ENCODE measurements at regions not wholly inside any gene's neighbourhood (a gene's known extent, or its start where the extent isn't known, plus 50 kb on each side); places are given as distances from the start of the nearest gene placed in this dataset.
"Not testable (repeated sequence)": the region's sequence is repeated elsewhere in the genome, so short reads cannot be mapped to it uniquely, and the experiment has no call there.

GRCh38 chr7:65271502-65271901 is 102.2 kb upstream of the ZNF92 start:
- not testable (repeated sequence) for ATAC-seq
- H3K27me3 Mint-ChIP-seq: peaks cover 51% of the 10 kb centered on the region

GRCh38 chr7:65269150-65269856 is 104.4 kb upstream of the ZNF92 start:
- Mint-ChIP-seq H3K4me3 (peak overlapping the region; percentile 82), H3K27me3 (peaks cover 47% of the 10 kb centered on the region), H3K4me1 (peaks cover 4% of the 10 kb centered on the region), H3K27ac (no peak overlapping the region), H3K36me3 (ENCODE audit: low read depth) (peaks cover 3% of the 10 kb centered on the region)
- ATAC-seq (peak; percentile 58), DNase-seq (no peak)
- H3K9me3 ChIP-seq (ENCODE audit: control insufficient read depth, low read length, poor library complexity, severe bottlenecking): no peaks in the 10 kb centered on the region

More at GRCh38 chr7:65271502-65271901, 102.2 kb upstream of the ZNF92 start:
- H3K27ac Mint-ChIP-seq; H3K9me3 ChIP-seq (ENCODE audit: control insufficient read depth, low read length, poor library complexity, severe bottlenecking); H3K36me3 Mint-ChIP-seq (ENCODE audit: low read depth); DNase-seq; H3K4me1 Mint-ChIP-seq; H3K4me3 Mint-ChIP-seq: not testable (repeated sequence)

- peak overlapping the region; percentile 84 for H3K4me3 Mint-ChIP-seq
- H3K9me3 ChIP-seq (ENCODE audit: control insufficient read depth, low read length, poor library complexity, severe bottlenecking): no peaks in the 10 kb centered on the region
- H3K36me3 Mint-ChIP-seq (ENCODE audit: low read depth): peaks cover 3% of the 10 kb centered on the region
- ATAC-seq (no peak), DNase-seq (no peak)
- peaks cover 47% of the 10 kb centered on the region for H3K27me3 Mint-ChIP-seq
- peaks cover 4% of the 10 kb centered on the region for H3K4me1 Mint-ChIP-seq
- peak overlapping the region; percentile 51 for H3K27ac Mint-ChIP-seq
Measured at GRCh38 chr7:65268782-65269149, 104.9 kb upstream of the ZNF92 start.

- Mint-ChIP-seq H3K27ac (no peak overlapping the region), H3K4me3 (no peak overlapping the region), H3K4me1 (peaks cover 6% of the 10 kb centered on the region)
Measured at GRCh38 chr7:65265933-65266519, 107.6 kb upstream of the ZNF92 start.

GRCh38 chr7:65264258-65264657 is 109.4 kb upstream of the ZNF92 start:
- peaks cover 6% of the 10 kb centered on the region for H3K4me1 Mint-ChIP-seq
- H3K4me3 Mint-ChIP-seq: no peak overlapping the region
- no peaks in the 10 kb centered on the region for H3K36me3 Mint-ChIP-seq (ENCODE audit: low read depth)
- H3K27me3 Mint-ChIP-seq: peaks cover 15% of the 10 kb centered on the region
- DNase-seq: no peak
- H3K27ac Mint-ChIP-seq: no peak overlapping the region
- ATAC-seq: no peak
- no peaks in the 10 kb centered on the region for H3K9me3 ChIP-seq (ENCODE audit: control insufficient read depth, low read length, poor library complexity, severe bottlenecking)

More at GRCh38 chr7:65265933-65266519, 107.6 kb upstream of the ZNF92 start:
- H3K9me3 ChIP-seq (ENCODE audit: control insufficient read depth, low read length, poor library complexity, severe bottlenecking): no peaks in the 10 kb centered on the region
- DNase-seq: no peak
- H3K27me3 Mint-ChIP-seq: peaks cover 30% of the 10 kb centered on the region
- no peaks in the 10 kb centered on the region for H3K36me3 Mint-ChIP-seq (ENCODE audit: low read depth)
- no peak for ATAC-seq

GRCh38 chr7:65260673-65261072 is 113.0 kb upstream of the ZNF92 start:
- ATAC-seq; H3K4me3 Mint-ChIP-seq; DNase-seq; H3K36me3 Mint-ChIP-seq (ENCODE audit: low read depth); H3K27ac Mint-ChIP-seq; H3K9me3 ChIP-seq (ENCODE audit: control insufficient read depth, low read length, poor library complexity, severe bottlenecking); H3K4me1 Mint-ChIP-seq; H3K27me3 Mint-ChIP-seq: not testable (repeated sequence)

GRCh38 chr7:65259864-65260525 is 113.7 kb upstream of the ZNF92 start:
- not testable (repeated sequence) for H3K9me3 ChIP-seq (ENCODE audit: control insufficient read depth, low read length, poor library complexity, severe bottlenecking); H3K4me3 Mint-ChIP-seq; H3K27me3 Mint-ChIP-seq; DNase-seq; H3K36me3 Mint-ChIP-seq (ENCODE audit: low read depth); H3K27ac Mint-ChIP-seq; H3K4me1 Mint-ChIP-seq; ATAC-seq

- DNase-seq: no peak
- Mint-ChIP-seq H3K36me3 (ENCODE audit: low read depth) (peaks cover 2% of the 10 kb centered on the region), H3K27me3 (peaks cover 4% of the 10 kb centered on the region), H3K4me1 (peaks cover 20% of the 10 kb centered on the region), H3K27ac (no peak overlapping the region), H3K4me3 (no peak overlapping the region)
- H3K9me3 ChIP-seq (ENCODE audit: control insufficient read depth, low read length, poor library complexity, severe bottlenecking): no peaks in the 10 kb centered on the region
- no peak for ATAC-seq
Measured at GRCh38 chr7:65254061-65254460, 119.6 kb upstream of the ZNF92 start.

- peaks cover 20% of the 10 kb centered on the region for H3K4me1 Mint-ChIP-seq
- peak overlapping the region; percentile 93 for H3K4me3 Mint-ChIP-seq
- peak; percentile 87 for ATAC-seq
- H3K27me3 Mint-ChIP-seq: peaks cover 4% of the 10 kb centered on the region
- H3K27ac Mint-ChIP-seq: peak overlapping the region; percentile 16
- H3K9me3 ChIP-seq (ENCODE audit: control insufficient read depth, low read length, poor library complexity, severe bottlenecking): no peaks in the 10 kb centered on the region
- peaks cover 2% of the 10 kb centered on the region for H3K36me3 Mint-ChIP-seq (ENCODE audit: low read depth)
- peak in 1 of 3 donors; percentile 20 for DNase-seq
Measured at GRCh38 chr7:65251851-65252620, 121.6 kb upstream of the ZNF92 start.

- Mint-ChIP-seq H3K4me3 (peak overlapping the region; percentile 93), H3K36me3 (ENCODE audit: low read depth) (peaks cover 2% of the 10 kb centered on the region)
Measured at GRCh38 chr7:65250697-65251395, 122.8 kb upstream of the ZNF92 start.

GRCh38 chr7:65250216-65250615 is 123.4 kb upstream of the ZNF92 start:
- DNase-seq (no peak), ATAC-seq (no peak)
- Mint-ChIP-seq H3K4me3 (peak overlapping the region; percentile 93), H3K4me1 (peaks cover 20% of the 10 kb centered on the region), H3K36me3 (ENCODE audit: low read depth) (peaks cover 2% of the 10 kb centered on the region), H3K27ac (no peak overlapping the region), H3K27me3 (peaks cover 4% of the 10 kb centered on the region)
- H3K9me3 ChIP-seq (ENCODE audit: control insufficient read depth, low read length, poor library complexity, severe bottlenecking): no peaks in the 10 kb centered on the region

More at GRCh38 chr7:65250697-65251395, 122.8 kb upstream of the ZNF92 start:
- H3K27me3 Mint-ChIP-seq: peaks cover 4% of the 10 kb centered on the region
- peaks cover 20% of the 10 kb centered on the region for H3K4me1 Mint-ChIP-seq
- no peak for DNase-seq
- H3K27ac Mint-ChIP-seq: peak overlapping the region; percentile 39
- no peaks in the 10 kb centered on the region for H3K9me3 ChIP-seq (ENCODE audit: control insufficient read depth, low read length, poor library complexity, severe bottlenecking)
- ATAC-seq: no peak

GRCh38 chr7:65247491-65247890 is 126.2 kb upstream of the ZNF92 start:
- Mint-ChIP-seq H3K27me3 (peaks cover 9% of the 10 kb centered on the region), H3K4me1 (peaks cover 18% of the 10 kb centered on the region), H3K36me3 (ENCODE audit: low read depth) (peaks cover 2% of the 10 kb centered on the region), H3K4me3 (no peak overlapping the region), H3K27ac (no peak overlapping the region)
- no peaks in the 10 kb centered on the region for H3K9me3 ChIP-seq (ENCODE audit: control insufficient read depth, low read length, poor library complexity, severe bottlenecking)
- no peak for DNase-seq
- ATAC-seq: no peak
